Fibroblast of upper back skin (primary cell): ENCODE measurements at regions not wholly inside any gene's neighbourhood (a gene's known extent, or its start where the extent isn't known, plus 50 kb on each side); places are given as distances from the start of the nearest gene placed in this dataset.

Experiments used
- DNase-seq: peaks from one replicate; pipeline ENCODE4 v3.0.0-alpha.2; 2013

GRCh38 chr14:94884616-94885230 is 114.8 kb upstream of the GSC start:
- DNase-seq, result no peak

GRCh38 chr14:94882401-94882800 is 112.5 kb upstream of the GSC start:
- DNase-seq, result no peak

- DNase-seq, result no peak
Observed at GRCh38 chr14:94880876-94881275, 111.0 kb upstream of the GSC start.

GRCh38 chr14:94880106-94880505 is 110.2 kb upstream of the GSC start:
- DNase-seq, result no peak

- no peak for DNase-seq
Observed at GRCh38 chr14:94879537-94879936, 109.6 kb upstream of the GSC start.

GRCh38 chr14:94876306-94876705 is 106.4 kb upstream of the GSC start:
- DNase-seq, result no peak

- no peak for DNase-seq
Observed at GRCh38 chr14:94875256-94875655, 105.3 kb upstream of the GSC start.

GRCh38 chr14:94868772-94869072 is 98.8 kb upstream of the GSC start:
- no peak for DNase-seq

- DNase-seq, result peak; percentile 2
Observed at GRCh38 chr14:94867946-94868771, 98.2 kb upstream of the GSC start.

- no peak for DNase-seq
Observed at GRCh38 chr14:94867209-94867608, 97.3 kb upstream of the GSC start.

- no peak for DNase-seq
Observed at GRCh38 chr14:94864387-94865195, 94.7 kb upstream of the GSC start.

GRCh38 chr14:94863366-94863765 is 93.5 kb upstream of the GSC start:
- DNase-seq, result no peak

GRCh38 chr14:94857950-94858349 is 88.0 kb upstream of the GSC start:
- no peak for DNase-seq

GRCh38 chr14:94853920-94854319 is 84.0 kb upstream of the GSC start:
- DNase-seq, result no peak

- peak; percentile 0 for DNase-seq
Observed at GRCh38 chr14:94850309-94851211, 80.6 kb upstream of the GSC start.

GRCh38 chr14:94844593-94845152 is 74.8 kb upstream of the GSC start:
- DNase-seq, result no peak

- DNase-seq, result no peak
Observed at GRCh38 chr14:94840467-94840866, 70.6 kb upstream of the GSC start.

GRCh38 chr14:94839348-94839747 is 69.4 kb upstream of the GSC start:
- no peak for DNase-seq

GRCh38 chr14:94836849-94837248 is 66.9 kb upstream of the GSC start:
- no peak for DNase-seq

- no peak for DNase-seq
Observed at GRCh38 chr14:94833633-94834032, 63.7 kb upstream of the GSC start.

- DNase-seq, result no peak
Observed at GRCh38 chr14:94831085-94831484, 61.2 kb upstream of the GSC start.

GRCh38 chr14:94827711-94828447 is 58.0 kb upstream of the GSC start:
- peak; percentile 3 for DNase-seq
